ENCODE measurements at regions not wholly inside any gene's neighbourhood (a gene's known extent, or its start where the extent isn't known, plus 50 kb on each side); places are given as distances from the start of the nearest gene placed in this dataset.

GRCh38 chr4:101667348-101667747 is 123.2 kb upstream of the BANK1 start:
- TF ChIP-seq EZH2 (IDR thresholded peaks at IDR 0.05; ENCODE audit: borderline replicate concordance, low read depth, low read length, severe bottlenecking) (no peak), CTCF (IDR thresholded peaks at IDR 0.05; ENCODE audit: borderline replicate concordance, extremely low read depth, low read length, poor library complexity, severe bottlenecking) (no peak)
- H3K27me3 ChIP-seq (ENCODE audit: insufficient read depth, low read length, poor library complexity) = no peaks in the 10 kb centered on the region

GRCh38 chr4:101660607-101661006 is 129.9 kb upstream of the BANK1 start:
- Histone ChIP-seq H3K36me3 (ENCODE audit: insufficient read depth, low read length) (no peaks in the 10 kb centered on the region), H4K20me1 (ENCODE audit: insufficient read depth, low read length) (no peaks in the 10 kb centered on the region), H3K9me3 (ENCODE audit: insufficient read depth, low read length, severe bottlenecking) (no peaks in the 10 kb centered on the region), H2AFZ (ENCODE audit: low read depth, low read length) (no peak overlapping the region), H3K4me3 (ENCODE audit: low read depth in 1 of 2, low read length in 2 of 2) (no peak overlapping the region), H3K27ac (ENCODE audit: low read length) (no peak overlapping the region), H3K79me2 (ENCODE audit: insufficient read depth, low read length) (no peaks in the 10 kb centered on the region), H3K9ac (ENCODE audit: low read depth, low read length) (no peak overlapping the region), H3K27me3 (ENCODE audit: insufficient read depth, low read length, poor library complexity) (no peaks in the 10 kb centered on the region), H3K4me1 (ENCODE audit: insufficient read depth, low read length) (no peaks in the 10 kb centered on the region), H3K4me2 (ENCODE audit: insufficient read depth, low read length) (no peak overlapping the region)
- TF ChIP-seq CTCF (IDR thresholded peaks at IDR 0.05; ENCODE audit: borderline replicate concordance, extremely low read depth, low read length, poor library complexity, severe bottlenecking) = no peak
- DNase-seq (no peak), ATAC-seq (ENCODE audit: insufficient read depth, low read depth) (no peak)

More at GRCh38 chr4:101667348-101667747, 123.2 kb upstream of the BANK1 start:
- H3K27ac ChIP-seq (ENCODE audit: low read length) = no peak overlapping the region
- no peak for DNase-seq
- no peaks in the 10 kb centered on the region for H3K4me1 ChIP-seq (ENCODE audit: insufficient read depth, low read length)
- no peak overlapping the region for H2AFZ ChIP-seq (ENCODE audit: low read depth, low read length)
- no peaks in the 10 kb centered on the region for H3K36me3 ChIP-seq (ENCODE audit: insufficient read depth, low read length)
- no peak overlapping the region for H3K4me3 ChIP-seq (ENCODE audit: low read depth in 1 of 2, low read length in 2 of 2)
- H4K20me1 ChIP-seq (ENCODE audit: insufficient read depth, low read length) = no peaks in the 10 kb centered on the region
- no peaks in the 10 kb centered on the region for H3K79me2 ChIP-seq (ENCODE audit: insufficient read depth, low read length)
- ATAC-seq (ENCODE audit: insufficient read depth, low read depth) = no peak
- H3K4me2 ChIP-seq (ENCODE audit: insufficient read depth, low read length) = no peak overlapping the region
- H3K9me3 ChIP-seq (ENCODE audit: insufficient read depth, low read length, severe bottlenecking) = no peaks in the 10 kb centered on the region
- no peak overlapping the region for H3K9ac ChIP-seq (ENCODE audit: low read depth, low read length)

GRCh38 chr4:101655857-101656256 is 134.7 kb upstream of the BANK1 start:
- no peak overlapping the region for H3K9ac ChIP-seq (ENCODE audit: low read depth, low read length)
- TF ChIP-seq EZH2 (IDR thresholded peaks at IDR 0.05; ENCODE audit: borderline replicate concordance, low read depth, low read length, severe bottlenecking) (no peak), CTCF (IDR thresholded peaks at IDR 0.05; ENCODE audit: borderline replicate concordance, extremely low read depth, low read length, poor library complexity, severe bottlenecking) (no peak)
- no peak overlapping the region for H3K27ac ChIP-seq (ENCODE audit: low read length)
- H3K4me2 ChIP-seq (ENCODE audit: insufficient read depth, low read length) = no peak overlapping the region
- DNase-seq = no peak
- H3K4me3 ChIP-seq (ENCODE audit: low read depth in 1 of 2, low read length in 2 of 2) = no peak overlapping the region
- no peaks in the 10 kb centered on the region for H4K20me1 ChIP-seq (ENCODE audit: insufficient read depth, low read length)
- ATAC-seq (ENCODE audit: insufficient read depth, low read depth) = no peak
- no peaks in the 10 kb centered on the region for H3K9me3 ChIP-seq (ENCODE audit: insufficient read depth, low read length, severe bottlenecking)
- H3K27me3 ChIP-seq (ENCODE audit: insufficient read depth, low read length, poor library complexity) = no peaks in the 10 kb centered on the region
- no peaks in the 10 kb centered on the region for H3K4me1 ChIP-seq (ENCODE audit: insufficient read depth, low read length)
- no peaks in the 10 kb centered on the region for H3K36me3 ChIP-seq (ENCODE audit: insufficient read depth, low read length)
- H2AFZ ChIP-seq (ENCODE audit: low read depth, low read length) = no peak overlapping the region
- H3K79me2 ChIP-seq (ENCODE audit: insufficient read depth, low read length) = no peaks in the 10 kb centered on the region

GRCh38 chr4:101655005-101655404 is 135.5 kb upstream of the BANK1 start:
- TF ChIP-seq EZH2 (IDR thresholded peaks at IDR 0.05; ENCODE audit: borderline replicate concordance, low read depth, low read length, severe bottlenecking) = no peak
- no peak for TF ChIP-seq CTCF (IDR thresholded peaks at IDR 0.05; ENCODE audit: borderline replicate concordance, extremely low read depth, low read length, poor library complexity, severe bottlenecking)
- no peak for ATAC-seq (ENCODE audit: insufficient read depth, low read depth)
- no peak for DNase-seq
- Histone ChIP-seq H2AFZ (ENCODE audit: low read depth, low read length) (no peak overlapping the region), H3K4me3 (ENCODE audit: low read depth in 1 of 2, low read length in 2 of 2) (no peak overlapping the region), H3K9me3 (ENCODE audit: insufficient read depth, low read length, severe bottlenecking) (no peaks in the 10 kb centered on the region), H3K36me3 (ENCODE audit: insufficient read depth, low read length) (no peaks in the 10 kb centered on the region), H3K27ac (ENCODE audit: low read length) (no peak overlapping the region), H3K79me2 (ENCODE audit: insufficient read depth, low read length) (no peaks in the 10 kb centered on the region), H3K4me2 (ENCODE audit: insufficient read depth, low read length) (no peak overlapping the region), H3K4me1 (ENCODE audit: insufficient read depth, low read length) (no peaks in the 10 kb centered on the region), H4K20me1 (ENCODE audit: insufficient read depth, low read length) (no peaks in the 10 kb centered on the region), H3K27me3 (ENCODE audit: insufficient read depth, low read length, poor library complexity) (no peaks in the 10 kb centered on the region), H3K9ac (ENCODE audit: low read depth, low read length) (no peak overlapping the region)
